ENCODE measurements at regions not wholly inside any gene's neighbourhood (a gene's known extent, or its start where the extent isn't known, plus 50 kb on each side); places are given as distances from the start of the nearest gene placed in this dataset.

DNA sequence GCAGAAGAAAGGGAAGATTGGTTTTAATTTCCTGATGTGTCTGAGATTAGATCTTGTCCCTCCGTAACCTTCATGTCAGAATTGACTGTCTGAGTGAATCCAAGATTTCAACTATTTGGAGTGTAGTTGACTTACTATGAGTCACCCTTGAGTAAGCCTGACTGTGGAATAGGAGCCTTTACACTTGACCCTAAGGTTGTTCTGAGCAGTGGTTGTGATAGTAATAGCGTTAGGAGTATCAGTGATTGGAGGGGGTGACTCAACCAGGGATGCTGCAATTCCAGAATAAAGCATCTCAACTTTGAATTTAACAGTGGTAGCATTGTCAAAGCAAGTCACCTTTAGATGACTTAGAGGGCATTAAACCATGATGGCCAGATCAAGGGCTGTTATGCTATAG lies 979.5 kb upstream of the FAM98A start:
- Mint-ChIP-seq H3K4me1 (no peaks in the 10 kb centered on the region), H3K36me3 (peaks cover 5% of the 10 kb centered on the region), H3K9me3 (peaks cover 5% of the 10 kb centered on the region), H3K27ac (no peak overlapping the region), H3K27me3 (ENCODE audit: low read depth) (no peaks in the 10 kb centered on the region), H3K4me3 (no peak overlapping the region)
- CTCF ChIA-PET, result no interaction called here
- TF ChIP-seq, protein P1, sequence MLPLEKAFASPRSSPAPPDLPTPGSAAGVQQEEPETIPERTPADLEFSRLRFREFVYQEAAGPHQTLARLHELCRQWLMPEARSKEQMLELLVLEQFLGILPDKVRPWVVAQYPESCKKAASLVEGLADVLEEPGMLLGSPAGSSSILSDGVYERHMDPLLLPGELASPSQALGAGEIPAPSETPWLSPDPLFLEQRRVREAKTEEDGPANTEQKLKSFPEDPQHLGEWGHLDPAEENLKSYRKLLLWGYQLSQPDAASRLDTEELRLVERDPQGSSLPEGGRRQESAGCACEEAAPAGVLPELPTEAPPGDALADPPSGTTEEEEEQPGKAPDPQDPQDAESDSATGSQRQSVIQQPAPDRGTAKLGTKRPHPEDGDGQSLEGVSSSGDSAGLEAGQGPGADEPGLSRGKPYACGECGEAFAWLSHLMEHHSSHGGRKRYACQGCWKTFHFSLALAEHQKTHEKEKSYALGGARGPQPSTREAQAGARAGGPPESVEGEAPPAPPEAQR (CRISPR knock-in tag; IDR thresholded peaks at IDR 0.05), result no peak
- TF ChIP-seq, protein P2, sequence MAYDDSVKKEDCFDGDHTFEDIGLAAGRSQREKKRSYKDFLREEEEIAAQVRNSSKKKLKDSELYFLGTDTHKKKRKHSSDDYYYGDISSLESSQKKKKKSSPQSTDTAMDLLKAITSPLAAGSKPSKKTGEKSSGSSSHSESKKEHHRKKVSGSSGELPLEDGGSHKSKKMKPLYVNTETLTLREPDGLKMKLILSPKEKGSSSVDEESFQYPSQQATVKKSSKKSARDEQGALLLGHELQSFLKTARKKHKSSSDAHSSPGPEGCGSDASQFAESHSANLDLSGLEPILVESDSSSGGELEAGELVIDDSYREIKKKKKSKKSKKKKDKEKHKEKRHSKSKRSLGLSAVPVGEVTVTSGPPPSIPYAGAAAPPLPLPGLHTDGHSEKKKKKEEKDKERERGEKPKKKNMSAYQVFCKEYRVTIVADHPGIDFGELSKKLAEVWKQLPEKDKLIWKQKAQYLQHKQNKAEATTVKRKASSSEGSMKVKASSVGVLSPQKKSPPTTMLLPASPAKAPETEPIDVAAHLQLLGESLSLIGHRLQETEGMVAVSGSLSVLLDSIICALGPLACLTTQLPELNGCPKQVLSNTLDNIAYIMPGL (CRISPR knock-in tag; IDR thresholded peaks at IDR 0.05), result no peak
- TF ChIP-seq CTCF (IDR thresholded peaks at IDR 0.05) (no peak), EMX1 (CRISPR knock-in tag; IDR thresholded peaks at IDR 0.05) (no peak), TCF7 (CRISPR knock-in tag; IDR thresholded peaks at IDR 0.05; ENCODE audit: low read depth) (no peak), ZNF121 (CRISPR knock-in tag; IDR thresholded peaks at IDR 0.05) (no peak), KAT7 (CRISPR knock-in tag; IDR thresholded peaks at IDR 0.05; ENCODE audit: borderline replicate concordance) (no peak), PRRX2 (CRISPR knock-in tag; IDR thresholded peaks at IDR 0.05) (no peak), JUN (CRISPR knock-in tag; IDR thresholded peaks at IDR 0.05) (no peak), ATF2 (CRISPR knock-in tag; IDR thresholded peaks at IDR 0.05; ENCODE audit: borderline replicate concordance, low read depth) (no peak), SMAD3 (CRISPR knock-in tag; IDR thresholded peaks at IDR 0.05; ENCODE audit: borderline replicate concordance) (no peak)
- TF ChIP-seq, protein P3, sequence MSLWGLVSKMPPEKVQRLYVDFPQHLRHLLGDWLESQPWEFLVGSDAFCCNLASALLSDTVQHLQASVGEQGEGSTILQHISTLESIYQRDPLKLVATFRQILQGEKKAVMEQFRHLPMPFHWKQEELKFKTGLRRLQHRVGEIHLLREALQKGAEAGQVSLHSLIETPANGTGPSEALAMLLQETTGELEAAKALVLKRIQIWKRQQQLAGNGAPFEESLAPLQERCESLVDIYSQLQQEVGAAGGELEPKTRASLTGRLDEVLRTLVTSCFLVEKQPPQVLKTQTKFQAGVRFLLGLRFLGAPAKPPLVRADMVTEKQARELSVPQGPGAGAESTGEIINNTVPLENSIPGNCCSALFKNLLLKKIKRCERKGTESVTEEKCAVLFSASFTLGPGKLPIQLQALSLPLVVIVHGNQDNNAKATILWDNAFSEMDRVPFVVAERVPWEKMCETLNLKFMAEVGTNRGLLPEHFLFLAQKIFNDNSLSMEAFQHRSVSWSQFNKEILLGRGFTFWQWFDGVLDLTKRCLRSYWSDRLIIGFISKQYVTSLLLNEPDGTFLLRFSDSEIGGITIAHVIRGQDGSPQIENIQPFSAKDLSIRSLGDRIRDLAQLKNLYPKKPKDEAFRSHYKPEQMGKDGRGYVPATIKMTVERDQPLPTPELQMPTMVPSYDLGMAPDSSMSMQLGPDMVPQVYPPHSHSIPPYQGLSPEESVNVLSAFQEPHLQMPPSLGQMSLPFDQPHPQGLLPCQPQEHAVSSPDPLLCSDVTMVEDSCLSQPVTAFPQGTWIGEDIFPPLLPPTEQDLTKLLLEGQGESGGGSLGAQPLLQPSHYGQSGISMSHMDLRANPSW (CRISPR knock-in tag; conservative IDR thresholded peaks at IDR 0.05; ENCODE audit: low read depth), result no peak
- TF ChIP-seq, protein P4, sequence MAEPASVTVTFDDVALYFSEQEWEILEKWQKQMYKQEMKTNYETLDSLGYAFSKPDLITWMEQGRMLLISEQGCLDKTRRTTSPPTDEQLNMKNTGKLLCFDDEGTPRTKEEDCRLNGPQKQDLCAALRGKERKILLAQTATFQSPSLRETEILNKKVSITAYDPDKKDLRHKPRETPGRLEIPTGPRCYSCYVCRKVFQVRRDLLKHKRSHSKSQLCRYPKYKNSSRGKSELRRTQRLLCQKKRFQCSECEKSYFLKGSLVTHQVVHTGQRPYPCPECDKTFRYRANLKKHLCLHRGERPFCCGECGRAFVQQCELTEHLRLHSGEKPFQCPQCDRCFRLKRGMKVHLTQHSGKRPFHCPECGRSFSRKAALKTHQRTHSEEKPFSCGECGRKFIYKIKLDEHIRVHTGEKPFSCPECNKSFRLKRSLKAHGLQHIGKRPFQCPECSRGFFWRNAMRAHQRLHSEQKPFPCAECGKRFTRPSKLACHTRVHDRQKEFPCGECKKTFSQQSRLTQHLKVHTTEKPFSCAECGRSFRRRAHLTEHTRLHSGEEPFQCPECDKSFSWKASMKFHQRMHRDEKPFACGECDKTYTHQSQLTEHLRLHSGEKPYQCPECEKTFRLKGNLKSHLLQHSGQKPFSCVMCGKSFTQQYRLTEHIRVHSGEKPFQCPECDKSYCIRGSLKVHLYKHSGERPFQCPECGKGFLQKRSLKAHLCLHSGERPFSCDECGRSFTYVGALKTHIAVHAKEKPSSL (CRISPR knock-in tag; conservative IDR thresholded peaks at IDR 0.05), result no peak
- TF ChIP-seq, protein P5, sequence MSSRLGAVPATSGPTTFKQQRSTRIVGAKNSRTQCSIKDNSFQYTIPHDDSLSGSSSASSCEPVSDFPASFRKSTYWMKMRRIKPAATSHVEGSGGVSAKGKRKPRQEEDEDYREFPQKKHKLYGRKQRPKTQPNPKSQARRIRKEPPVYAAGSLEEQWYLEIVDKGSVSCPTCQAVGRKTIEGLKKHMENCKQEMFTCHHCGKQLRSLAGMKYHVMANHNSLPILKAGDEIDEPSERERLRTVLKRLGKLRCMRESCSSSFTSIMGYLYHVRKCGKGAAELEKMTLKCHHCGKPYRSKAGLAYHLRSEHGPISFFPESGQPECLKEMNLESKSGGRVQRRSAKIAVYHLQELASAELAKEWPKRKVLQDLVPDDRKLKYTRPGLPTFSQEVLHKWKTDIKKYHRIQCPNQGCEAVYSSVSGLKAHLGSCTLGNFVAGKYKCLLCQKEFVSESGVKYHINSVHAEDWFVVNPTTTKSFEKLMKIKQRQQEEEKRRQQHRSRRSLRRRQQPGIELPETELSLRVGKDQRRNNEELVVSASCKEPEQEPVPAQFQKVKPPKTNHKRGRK (CRISPR knock-in tag; IDR thresholded peaks at IDR 0.05; ENCODE audit: borderline replicate concordance), result no peak
- DNase-seq (ENCODE audit: low spot score), result no peak
- no peak for ATAC-seq
- POLR2A ChIA-PET, result no interaction called here

Measured in WTC11 (cell line).